ENCODE measurements at regions not wholly inside any gene's neighbourhood (a gene's known extent, or its start where the extent isn't known, plus 50 kb on each side); places are given as distances from the start of the nearest gene placed in this dataset.

GRCh38 chr5:52531105-52531504, 256.6 kb upstream of the ITGA1 start:
- TF ChIP-seq CTCF (conservative IDR thresholded peaks at IDR 0.05; ENCODE audit: low read length) = no peak
- TF ChIP-seq EZH2phosphoT487 (IDR thresholded peaks at IDR 0.05; ENCODE audit: borderline replicate concordance) = no peak

Data from Loucy (cell line).